Stimulated activated CD4-positive, alpha-beta T cell treated with anti-CD3 and anti-CD28 coated beads, Interleukin-1b, Interleukin-23, amount 100 ng/mL, for 1 hour (primary cell): ENCODE measurements at regions not wholly inside any gene's neighbourhood (a gene's known extent, or its start where the extent isn't known, plus 50 kb on each side); places are given as distances from the start of the nearest gene placed in this dataset.
"Not testable (repeated sequence)": the region's sequence is repeated elsewhere in the genome, so short reads cannot be mapped to it uniquely, and the experiment has no call there.

Source experiments
- DNase-seq, 2 donors: peaks; one replicate each; pipeline ENCODE4 v3.0.0-alpha.2; 2020; ENCODE audit warnings: low read depth in 2 of 2

- no peak for DNase-seq
Observed at GRCh38 chr16:5917436-5918195, 820.0 kb upstream of the EEF2KMT start.

GRCh38 chr16:5916711-5917191 is 819.2 kb upstream of the EEF2KMT start:
- no peak for DNase-seq

GRCh38 chr16:5911241-5911640 is 813.6 kb upstream of the EEF2KMT start:
- DNase-seq: no peak

GRCh38 chr16:5909556-5909955 is 812.0 kb upstream of the EEF2KMT start:
- DNase-seq: not testable (repeated sequence)

- DNase-seq: no peak
Observed at GRCh38 chr16:5907544-5907943, 809.9 kb upstream of the EEF2KMT start.

DNA sequence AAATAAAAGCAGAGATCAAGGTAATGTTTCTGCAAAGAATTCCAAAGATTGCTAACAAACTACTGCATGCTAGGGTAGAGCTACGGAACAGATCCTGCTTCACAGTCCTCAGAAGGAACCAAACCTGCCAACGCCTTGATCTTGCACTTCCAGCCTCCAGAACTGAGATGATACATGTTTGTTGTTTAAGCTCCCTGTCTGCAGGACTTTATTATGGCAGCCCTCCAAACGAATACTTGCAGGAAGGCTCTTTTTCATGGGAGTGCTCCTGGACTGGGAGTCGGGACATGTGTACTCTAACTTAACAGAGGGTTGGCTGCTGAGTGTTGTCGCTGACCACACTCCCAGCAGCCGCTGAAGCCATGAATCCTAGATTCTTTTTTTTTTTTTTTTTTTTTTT is 808.8 kb upstream of the EEF2KMT start:
- DNase-seq: no peak

- DNase-seq: no peak
Observed at GRCh38 chr16:5905935-5906334, 808.3 kb upstream of the EEF2KMT start.

DNA sequence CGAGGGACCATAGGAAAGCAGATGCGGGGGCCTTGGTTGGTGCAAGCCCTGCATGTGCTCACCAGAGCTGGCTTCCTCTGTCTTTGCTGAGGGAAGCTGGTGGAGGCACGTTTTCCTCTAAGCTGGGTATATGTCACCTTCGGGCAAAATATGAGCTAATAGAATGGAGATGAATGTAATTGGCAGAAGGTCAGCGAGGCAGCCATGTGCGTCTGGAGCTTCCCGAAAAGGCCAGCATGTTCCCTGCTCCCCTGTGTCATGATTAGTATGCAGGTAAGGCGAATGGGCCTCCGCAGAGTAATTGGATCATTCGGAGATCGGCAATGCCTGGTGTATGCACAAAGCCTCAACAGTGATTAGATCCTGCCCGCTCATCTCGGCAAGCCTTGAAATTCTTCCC is 806.2 kb upstream of the EEF2KMT start:
- no peak for DNase-seq

DNA sequence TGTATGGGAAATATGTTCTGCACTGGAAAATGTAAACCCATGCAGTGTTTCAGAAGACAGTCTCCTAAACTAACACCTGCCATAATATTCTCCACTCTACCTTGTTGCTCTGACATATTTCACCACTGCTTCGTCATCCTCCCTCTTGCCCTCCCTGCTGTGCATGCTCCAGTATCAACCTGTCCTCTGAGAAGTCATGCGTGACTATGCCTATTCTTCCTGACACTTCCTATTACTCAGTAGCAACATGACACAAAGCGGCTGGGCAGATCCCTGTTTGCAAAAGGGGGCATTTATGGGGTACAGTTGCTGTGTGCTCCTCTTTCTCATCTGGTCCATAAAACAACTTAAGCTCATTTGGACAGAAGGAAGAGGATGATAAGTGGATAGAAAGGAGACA is 805.6 kb upstream of the EEF2KMT start:
- DNase-seq: no peak

- DNase-seq: no peak
Observed at GRCh38 chr16:5900046-5900445, 802.5 kb upstream of the EEF2KMT start.

DNA sequence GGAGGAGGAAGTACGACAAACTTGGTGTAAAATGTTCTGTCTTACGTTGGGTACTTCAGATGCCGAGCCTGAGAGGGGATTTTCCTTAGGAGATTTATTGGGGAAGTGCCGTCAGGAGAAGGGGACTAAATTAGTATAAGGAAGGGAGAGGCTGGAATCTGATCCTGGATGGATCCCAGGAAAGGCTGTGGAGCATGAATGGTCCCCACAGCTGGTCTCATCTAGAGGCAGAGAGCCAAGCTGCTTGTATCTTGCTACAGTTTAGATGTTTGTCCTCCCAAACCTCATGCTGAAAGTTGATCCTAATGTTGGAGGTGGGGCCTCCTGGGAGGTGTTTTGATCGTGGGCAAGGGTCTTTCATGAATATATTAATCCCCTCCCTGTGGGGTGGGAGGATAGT is 798.4 kb upstream of the EEF2KMT start:
- DNase-seq: no peak

DNA sequence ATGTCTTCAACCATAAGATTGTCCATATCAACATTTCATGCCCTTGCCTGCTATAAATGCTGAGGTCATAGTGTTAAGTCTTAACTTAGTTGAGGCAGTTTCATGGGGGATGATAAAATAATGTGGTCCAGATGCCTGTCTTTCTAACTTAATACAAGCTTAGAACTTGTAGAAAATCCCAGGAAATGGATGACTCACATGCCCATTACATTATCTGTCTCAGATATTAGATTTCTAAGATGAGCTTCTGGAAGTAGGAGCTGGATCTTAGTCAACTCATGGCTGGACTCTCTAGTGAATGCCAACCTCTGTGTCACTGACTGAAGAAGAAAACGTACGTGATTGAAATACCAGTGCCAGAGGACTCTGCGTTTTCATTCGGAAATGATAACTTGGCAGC is 797.5 kb upstream of the EEF2KMT start:
- no peak for DNase-seq

- no peak for DNase-seq
Observed at GRCh38 chr16:5891296-5891695, 793.7 kb upstream of the EEF2KMT start.

GRCh38 chr16:5885521-5885920 is 787.9 kb upstream of the EEF2KMT start:
- DNase-seq: no peak

DNA sequence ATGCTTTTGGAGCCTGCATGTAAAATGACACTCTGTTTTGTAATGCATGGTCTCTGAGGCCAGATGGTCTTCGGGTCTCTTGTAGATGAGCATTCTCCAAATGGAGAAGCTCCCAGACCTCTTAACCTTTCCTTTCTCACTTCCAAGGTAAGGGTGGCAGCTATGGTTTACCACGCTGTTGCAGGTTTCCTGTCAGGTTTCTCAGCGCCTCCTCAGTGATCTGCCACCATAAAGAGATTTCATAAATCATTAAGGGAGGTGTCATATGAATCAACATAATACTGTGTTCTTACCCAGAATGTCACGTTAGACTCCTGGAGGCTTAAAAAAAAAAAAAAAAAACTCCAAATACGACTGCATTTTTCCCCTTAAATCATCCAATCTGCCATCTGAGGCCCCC is 787.4 kb upstream of the EEF2KMT start:
- no peak for DNase-seq

DNA sequence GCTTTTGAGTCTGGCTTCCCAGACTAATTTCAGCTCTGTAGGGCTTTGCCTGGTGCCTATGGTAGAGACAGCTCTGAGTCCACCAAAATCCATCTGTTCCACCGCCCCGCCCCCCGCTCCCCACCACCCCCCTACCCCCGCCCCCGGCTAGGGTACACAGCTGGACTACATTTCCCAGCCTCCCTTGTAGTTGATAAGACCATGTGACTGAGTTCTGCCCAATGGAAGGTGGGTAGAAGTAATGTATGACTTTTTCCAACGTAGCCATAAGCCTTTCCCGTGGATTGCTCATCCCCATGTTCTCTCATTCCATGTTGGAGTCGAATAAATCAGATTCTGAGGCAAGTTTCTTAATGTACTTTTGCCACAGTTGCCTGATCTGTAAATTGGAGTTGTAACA is 786.7 kb upstream of the EEF2KMT start:
- no peak for DNase-seq

- no peak for DNase-seq
Observed at GRCh38 chr16:5882087-5882640, 784.6 kb upstream of the EEF2KMT start.

GRCh38 chr16:5875416-5875815 is 777.8 kb upstream of the EEF2KMT start:
- no peak for DNase-seq

GRCh38 chr16:5874899-5875298 is 777.3 kb upstream of the EEF2KMT start:
- DNase-seq: no peak

DNA sequence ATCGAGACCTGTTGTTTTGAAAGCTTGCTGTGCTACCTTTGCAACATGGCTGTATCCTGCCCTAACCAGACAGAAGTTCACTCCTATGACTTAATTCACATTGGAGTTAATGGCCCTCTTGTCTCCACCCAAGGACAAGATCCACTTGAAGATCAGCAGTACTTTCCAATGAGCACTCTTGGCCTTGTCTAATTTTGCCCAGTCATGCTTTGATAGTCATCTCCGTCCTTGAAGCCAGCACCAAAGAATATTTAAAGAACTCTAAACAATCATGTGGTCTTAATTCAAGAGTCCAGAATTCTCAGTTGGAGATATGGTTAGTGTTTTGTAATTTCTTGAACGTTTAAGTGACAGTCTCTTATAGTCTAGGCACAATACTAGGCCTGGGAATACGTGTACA is 775.6 kb upstream of the EEF2KMT start:
- DNase-seq: no peak

DNA sequence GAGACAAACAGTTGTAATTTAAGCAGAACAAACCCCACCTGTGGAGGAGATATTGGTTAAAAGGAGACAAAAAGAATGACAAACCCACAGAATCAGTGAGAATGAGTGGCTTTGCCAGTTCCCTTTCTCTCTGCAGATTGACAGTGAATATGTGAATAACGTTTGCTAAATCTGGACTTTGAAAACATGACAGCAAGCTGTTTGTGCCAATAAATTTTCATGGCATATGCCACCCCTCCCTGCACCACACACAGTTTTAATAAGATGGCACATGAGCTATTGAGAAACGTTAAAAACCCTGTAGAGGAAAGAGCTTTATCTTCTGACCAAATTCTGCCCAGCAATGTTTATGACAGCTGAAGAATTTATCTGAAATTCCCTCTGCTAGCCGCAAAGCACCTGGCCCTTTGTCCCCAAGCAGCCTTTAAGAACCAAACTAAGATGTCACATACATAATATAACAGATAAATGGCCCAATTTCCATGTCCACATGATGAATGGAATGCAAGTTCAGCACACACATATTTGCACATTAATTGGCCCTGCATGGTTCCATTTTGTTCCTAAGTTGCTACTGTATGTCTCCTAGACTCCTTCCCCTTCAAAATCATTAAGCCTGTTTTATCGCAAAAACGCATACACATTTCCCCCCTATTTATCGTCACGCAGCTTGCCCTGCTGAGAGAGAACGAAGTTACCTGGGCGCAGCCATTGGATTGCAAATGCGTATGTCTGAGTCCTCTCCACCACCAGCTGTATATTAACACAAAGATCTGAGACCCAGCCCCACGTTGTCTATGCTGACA is 773.5 kb upstream of the EEF2KMT start:
- no peak for DNase-seq

DNA sequence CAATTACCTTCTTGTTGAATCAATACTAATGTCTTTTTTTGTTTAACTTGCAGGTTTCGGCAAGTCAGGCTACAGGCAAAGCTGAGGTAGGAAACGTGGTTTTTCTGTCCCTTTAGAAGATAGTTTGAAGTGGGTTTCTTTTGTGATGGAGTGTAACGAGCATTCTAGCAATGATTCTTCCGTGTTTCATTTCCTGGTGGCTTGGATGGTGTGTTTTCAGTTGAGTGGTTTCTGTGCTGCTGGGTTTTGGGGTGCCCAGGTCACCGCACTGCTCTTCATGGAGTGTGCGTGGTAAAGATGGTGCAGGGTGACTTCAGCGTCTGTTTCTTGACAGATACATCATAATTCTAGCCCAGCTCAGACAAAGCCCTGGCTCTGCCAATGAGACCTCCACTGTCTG is 769.7 kb upstream of the EEF2KMT start:
- no peak for DNase-seq

DNA sequence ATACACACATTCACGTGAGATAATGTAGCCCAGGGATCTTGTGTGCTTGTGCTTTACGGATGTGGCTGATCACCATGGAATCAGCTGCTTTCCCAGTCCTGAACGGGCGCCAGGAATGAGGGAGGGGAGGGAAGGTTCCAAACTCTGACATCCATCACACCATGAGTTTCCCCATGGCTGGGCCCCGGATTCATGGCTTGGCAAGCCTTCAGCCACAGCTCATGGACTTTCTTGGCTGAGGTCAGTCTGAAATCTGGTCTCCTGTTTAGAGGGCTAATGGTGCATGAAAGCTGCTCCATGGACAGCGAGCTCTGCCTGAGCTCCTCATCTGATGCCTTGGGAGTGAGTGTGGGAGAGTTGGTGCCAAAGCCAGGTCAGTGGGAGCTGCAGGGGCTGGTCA is 767.6 kb upstream of the EEF2KMT start:
- no peak for DNase-seq
